HCT116 (cell line): ENCODE measurements at regions not wholly inside any gene's neighbourhood (a gene's known extent, or its start where the extent isn't known, plus 50 kb on each side); places are given as distances from the start of the nearest gene placed in this dataset.

Experiments
- CEBPB ChIP-seq: IDR thresholded peaks from 2 replicates; pipeline ENCODE4 v1.6.1; 2012; ENCODE audit warnings: low read depth
- CTCF ChIP-seq, 3 experiments: fragments of 200-600 bp in 1 of 3; sonication (generic) in 1 of 3; IDR thresholded peaks in 2 of 3; conservative IDR thresholded peaks in 1 of 3; 2 replicates each; pipeline ENCODE4 v1.5.1; 2012 to 2017; ENCODE audit warnings: low read depth in 2 of 3, low read length in 2 of 3, antibody characterized with exemption in 1 of 3, borderline replicate concordance in 1 of 3, control low read depth in 1 of 3, mild to moderate bottlenecking in 1 of 3, mixed read lengths in 1 of 3, mixed run types in 1 of 3, moderate library complexity in 1 of 3; ENCODE audit not compliant: insufficient read depth in 1 of 3
- EZH2 ChIP-seq: fragments of 200-600 bp; sonication (generic); IDR thresholded peaks from 2 replicates; pipeline ENCODE4 v1.6.1; 2017; ENCODE audit warnings: antibody characterized with exemption, mixed run types
- JUND ChIP-seq: IDR thresholded peaks from 2 replicates; pipeline ENCODE4 v1.6.1; 2012
- MAX ChIP-seq: IDR thresholded peaks from 2 replicates; pipeline ENCODE4 v1.6.1; 2012
- POLR2AphosphoS5 ChIP-seq: IDR thresholded peaks from 2 replicates; pipeline ENCODE4 v1.6.1; 2011; ENCODE audit warnings: mild to moderate bottlenecking, low read depth, low read length, moderate library complexity
- RAD21 ChIP-seq: IDR thresholded peaks from 2 replicates; pipeline ENCODE4 v1.6.1; 2012; ENCODE audit warnings: low read depth, mild to moderate bottlenecking
- SIN3A ChIP-seq: IDR thresholded peaks from 2 replicates; pipeline ENCODE4 v1.6.1; 2012; ENCODE audit warnings: low read depth
- SP1 ChIP-seq: IDR thresholded peaks from 2 replicates; pipeline ENCODE4 v1.6.1; 2012; ENCODE audit warnings: low read depth
- SRF ChIP-seq: IDR thresholded peaks from 2 replicates; pipeline ENCODE4 v1.6.1; 2012; ENCODE audit warnings: low read depth
- TCF7L2 ChIP-seq: IDR thresholded peaks from 2 replicates; pipeline ENCODE4 v1.7.0; 2011; ENCODE audit warnings: borderline replicate concordance, inconsistent platforms; ENCODE audit not compliant: insufficient read depth, insufficient read length; ENCODE audit errors: extremely low read depth
- YY1 ChIP-seq: IDR thresholded peaks from 2 replicates; pipeline ENCODE4 v1.6.1; 2011; ENCODE audit warnings: low read length, low read depth, moderate library complexity, mild to moderate bottlenecking; ENCODE audit not compliant: insufficient replicate concordance; ENCODE audit errors: extremely low read depth
- ZNF274 ChIP-seq: fragments of 200-500 bp; sonication (Bioruptor generic); IDR thresholded peaks from 2 replicates; pipeline ENCODE4 v1.6.1; 2014; ENCODE audit warnings: mild to moderate bottlenecking, low read depth, low read length, inconsistent platforms
- TF ChIP-seq, protein P1 (sequence below): IDR thresholded peaks from 2 replicates; pipeline ENCODE4 v1.6.1; 2012; ENCODE audit warnings: low read depth

DNA sequence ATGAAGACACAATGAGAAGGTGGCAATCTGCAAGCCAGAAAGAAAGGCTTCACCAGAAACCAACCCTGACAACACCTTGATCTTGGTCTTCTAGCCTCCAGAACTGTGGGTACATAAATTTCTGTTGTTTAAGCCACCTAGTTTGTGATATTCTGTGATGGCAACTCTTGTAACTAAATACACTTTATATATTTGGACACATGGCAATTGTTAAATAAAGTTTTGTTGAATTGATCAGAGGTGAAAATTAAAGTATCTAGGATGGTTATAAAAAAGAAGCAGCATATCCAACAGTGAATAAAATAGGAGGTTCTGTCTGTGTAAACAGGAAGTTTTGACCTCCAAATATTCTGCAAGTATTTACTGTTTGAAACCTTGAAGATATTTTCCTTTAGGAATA, 516.3 kb downstream of the SOX5 start:
- TF ChIP-seq CTCF (IDR thresholded peaks at IDR 0.05 in 2 of 3, conservative IDR thresholded peaks at IDR 0.05 in 1 of 3; ENCODE audit: borderline replicate concordance in 1 of 3, insufficient read depth in 1 of 3, low read depth in 2 of 3, low read length in 2 of 3), result no peak
- no peak for TF ChIP-seq ZNF274
- TF ChIP-seq EZH2, result no peak
- no peak for TF ChIP-seq SRF
- no peak for TF ChIP-seq SP1
- no peak for TF ChIP-seq POLR2AphosphoS5
- no peak for TF ChIP-seq TCF7L2
- no peak for TF ChIP-seq CEBPB
- no peak for TF ChIP-seq SIN3A
- no peak for TF ChIP-seq RAD21
- TF ChIP-seq YY1, result no peak
- TF ChIP-seq JUND, result no peak
- TF ChIP-seq, protein P1, sequence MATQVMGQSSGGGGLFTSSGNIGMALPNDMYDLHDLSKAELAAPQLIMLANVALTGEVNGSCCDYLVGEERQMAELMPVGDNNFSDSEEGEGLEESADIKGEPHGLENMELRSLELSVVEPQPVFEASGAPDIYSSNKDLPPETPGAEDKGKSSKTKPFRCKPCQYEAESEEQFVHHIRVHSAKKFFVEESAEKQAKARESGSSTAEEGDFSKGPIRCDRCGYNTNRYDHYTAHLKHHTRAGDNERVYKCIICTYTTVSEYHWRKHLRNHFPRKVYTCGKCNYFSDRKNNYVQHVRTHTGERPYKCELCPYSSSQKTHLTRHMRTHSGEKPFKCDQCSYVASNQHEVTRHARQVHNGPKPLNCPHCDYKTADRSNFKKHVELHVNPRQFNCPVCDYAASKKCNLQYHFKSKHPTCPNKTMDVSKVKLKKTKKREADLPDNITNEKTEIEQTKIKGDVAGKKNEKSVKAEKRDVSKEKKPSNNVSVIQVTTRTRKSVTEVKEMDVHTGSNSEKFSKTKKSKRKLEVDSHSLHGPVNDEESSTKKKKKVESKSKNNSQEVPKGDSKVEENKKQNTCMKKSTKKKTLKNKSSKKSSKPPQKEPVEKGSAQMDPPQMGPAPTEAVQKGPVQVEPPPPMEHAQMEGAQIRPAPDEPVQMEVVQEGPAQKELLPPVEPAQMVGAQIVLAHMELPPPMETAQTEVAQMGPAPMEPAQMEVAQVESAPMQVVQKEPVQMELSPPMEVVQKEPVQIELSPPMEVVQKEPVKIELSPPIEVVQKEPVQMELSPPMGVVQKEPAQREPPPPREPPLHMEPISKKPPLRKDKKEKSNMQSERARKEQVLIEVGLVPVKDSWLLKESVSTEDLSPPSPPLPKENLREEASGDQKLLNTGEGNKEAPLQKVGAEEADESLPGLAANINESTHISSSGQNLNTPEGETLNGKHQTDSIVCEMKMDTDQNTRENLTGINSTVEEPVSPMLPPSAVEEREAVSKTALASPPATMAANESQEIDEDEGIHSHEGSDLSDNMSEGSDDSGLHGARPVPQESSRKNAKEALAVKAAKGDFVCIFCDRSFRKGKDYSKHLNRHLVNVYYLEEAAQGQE, result no peak
- no peak for TF ChIP-seq MAX
